ENCODE measurements at regions not wholly inside any gene's neighbourhood (a gene's known extent, or its start where the extent isn't known, plus 50 kb on each side); places are given as distances from the start of the nearest gene placed in this dataset.

GRCh38 chr7:10036693-10037092 is 937.0 kb upstream of the PHF14 start:
- no peak for DNase-seq

GRCh38 chr7:10038351-10038750 is 935.3 kb upstream of the PHF14 start:
- no peak for DNase-seq

GRCh38 chr7:10040674-10041073 is 933.0 kb upstream of the PHF14 start:
- no peak for DNase-seq

DNA sequence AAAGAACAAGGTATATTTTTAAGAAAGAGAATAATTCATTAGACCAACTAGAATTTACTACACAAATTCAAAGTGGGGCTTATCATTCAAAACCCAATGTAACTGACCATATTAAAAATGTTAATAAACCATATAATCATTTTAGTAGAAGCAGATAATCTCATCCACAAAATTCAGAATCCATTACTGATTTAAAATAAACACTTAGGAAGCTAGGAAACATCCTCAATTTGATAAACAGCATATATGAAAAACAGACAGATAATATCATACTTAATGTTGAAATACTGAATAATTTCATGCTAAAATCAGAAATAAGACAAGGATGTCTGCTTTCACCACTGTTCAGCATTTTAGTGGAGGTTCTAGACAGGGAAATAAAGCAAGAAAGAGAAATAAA is 902.8 kb upstream of the PHF14 start:
- no peak for DNase-seq

DNA sequence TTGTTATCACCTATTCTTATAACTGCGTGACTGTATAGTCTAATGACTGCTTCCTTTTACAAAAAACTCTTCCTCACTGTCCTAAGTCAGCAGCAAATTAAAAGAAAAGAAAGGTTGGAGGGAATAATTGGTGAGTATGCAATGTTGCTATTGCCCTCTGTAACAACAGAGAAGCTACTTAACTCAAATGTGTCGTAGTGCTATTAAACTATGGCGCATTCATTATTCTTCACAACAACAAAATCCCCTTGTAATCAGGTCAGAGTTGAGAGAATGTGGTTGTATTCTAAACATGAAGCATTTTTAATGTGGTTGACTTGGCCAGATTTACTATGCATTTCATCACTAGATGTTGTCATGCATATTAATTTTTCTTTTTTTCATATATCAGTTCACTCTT is 897.8 kb upstream of the PHF14 start:
- no peak for DNase-seq

GRCh38 chr7:10076660-10077300 is 896.9 kb upstream of the PHF14 start:
- DNase-seq = no peak

DNA sequence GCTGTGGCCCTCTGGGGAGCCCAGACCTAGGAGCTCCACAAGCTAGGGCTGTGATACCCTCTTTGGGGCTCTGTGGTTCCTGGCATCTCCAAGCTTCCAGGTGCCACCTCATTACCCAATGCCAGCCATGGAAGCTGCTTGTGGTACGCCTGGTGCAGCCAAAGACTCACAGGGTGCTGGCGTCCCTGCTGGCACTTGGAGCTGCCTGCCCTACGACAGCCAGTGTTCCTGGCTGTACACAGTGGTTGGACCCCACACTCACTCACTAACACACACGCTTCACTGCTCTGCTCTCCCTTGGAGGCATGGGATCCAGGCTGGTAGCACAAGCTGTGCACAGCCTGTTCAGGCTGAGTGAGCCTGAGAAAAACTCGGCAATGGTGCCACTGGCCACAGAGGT is 894.1 kb upstream of the PHF14 start:
- no peak for DNase-seq

GRCh38 chr7:10082896-10083295 is 890.8 kb upstream of the PHF14 start:
- no peak for DNase-seq

GRCh38 chr7:10083766-10084165 is 889.9 kb upstream of the PHF14 start:
- no peak for DNase-seq

GRCh38 chr7:10085231-10085630 is 888.4 kb upstream of the PHF14 start:
- DNase-seq = no peak

DNA sequence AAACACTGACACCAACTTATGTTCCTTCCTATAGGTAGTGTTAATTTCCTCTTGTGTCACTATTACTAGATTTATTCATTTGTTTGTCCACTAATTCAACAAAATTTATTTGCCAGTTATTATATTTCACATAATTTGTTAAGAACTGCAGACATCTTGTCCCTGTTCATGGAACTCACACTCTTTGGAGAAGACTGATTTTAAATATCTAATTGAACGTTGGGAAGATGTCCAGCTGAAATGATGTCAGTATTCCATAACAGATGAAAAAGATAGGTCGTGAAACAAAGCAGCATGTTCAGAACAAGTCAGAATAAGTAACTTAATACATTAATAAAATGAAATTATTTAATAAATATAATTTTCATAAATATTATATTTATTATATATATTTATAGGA is 873.1 kb upstream of the PHF14 start:
- DNase-seq = no peak

GRCh38 chr7:10101351-10101750 is 872.3 kb upstream of the PHF14 start:
- DNase-seq = no peak

DNA sequence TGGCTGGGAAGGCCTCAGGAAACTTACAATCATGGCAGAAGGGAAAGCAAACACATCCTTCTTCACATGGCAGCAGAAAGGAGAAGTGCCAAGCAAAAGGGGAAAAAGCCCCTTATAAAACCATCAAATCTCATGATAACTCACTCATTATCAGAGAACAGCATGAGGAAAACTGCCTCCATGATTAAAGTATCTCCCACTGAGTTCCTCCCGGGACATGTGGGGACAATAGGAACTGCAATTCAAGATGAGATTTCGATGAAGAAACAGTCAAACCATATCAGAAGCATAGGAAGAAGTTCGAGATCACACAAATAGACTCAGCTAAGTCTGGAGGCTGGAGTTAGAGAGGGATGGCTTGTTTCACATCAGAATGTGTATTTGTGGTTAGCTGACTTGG is 869.4 kb upstream of the PHF14 start:
- DNase-seq = no peak

DNA sequence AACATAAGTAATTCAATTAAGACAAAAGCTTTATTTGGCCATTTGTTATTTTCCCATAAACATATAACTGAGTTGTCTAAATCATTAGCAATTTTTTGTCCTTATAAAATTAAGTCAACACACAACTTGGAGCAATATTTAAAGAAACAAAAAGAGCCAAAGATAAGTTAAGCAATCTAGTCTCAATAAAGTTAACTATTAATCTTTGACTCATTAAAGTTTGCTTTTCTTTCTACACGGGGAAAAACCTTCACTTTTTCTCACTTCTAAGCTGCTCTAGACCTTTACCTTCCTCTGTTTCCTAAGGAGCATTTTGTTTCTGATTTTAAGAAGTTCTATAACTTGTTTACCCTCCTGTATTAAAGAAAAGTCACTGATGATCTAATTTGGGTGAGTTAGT is 867.1 kb upstream of the PHF14 start:
- DNase-seq = no peak

- DNase-seq = no peak
These were observed 857.2 kb upstream of the PHF14 start for GRCh38 chr7:10116511-10116910.

- no peak for DNase-seq
These were observed 855.9 kb upstream of the PHF14 start for GRCh38 chr7:10117815-10118214.

DNA sequence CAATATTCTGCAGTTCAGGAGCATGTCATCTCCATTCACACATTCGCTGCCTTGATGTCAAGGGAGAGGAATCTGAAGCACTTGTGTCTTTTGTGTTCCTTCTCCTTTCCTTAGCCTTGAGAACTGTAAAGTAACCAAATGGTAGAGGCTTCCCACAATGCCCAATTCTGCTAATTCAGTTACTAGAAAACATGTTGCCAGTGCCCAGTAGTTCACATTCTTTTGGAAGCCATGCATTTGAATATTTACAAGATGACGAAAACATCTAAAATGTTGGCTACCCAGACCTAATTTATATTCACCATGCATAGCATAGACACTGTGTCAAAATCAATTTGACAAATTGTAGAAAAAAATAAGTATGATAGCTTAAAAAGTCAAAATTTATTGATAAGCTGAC is 852.7 kb upstream of the PHF14 start:
- DNase-seq = no peak

GRCh38 chr7:10121631-10122030 is 852.0 kb upstream of the PHF14 start:
- no peak for DNase-seq

- DNase-seq = no peak
These were observed 851.0 kb upstream of the PHF14 start for GRCh38 chr7:10122551-10123100.

GRCh38 chr7:10128748-10129147 is 844.9 kb upstream of the PHF14 start:
- DNase-seq = no peak

DNA sequence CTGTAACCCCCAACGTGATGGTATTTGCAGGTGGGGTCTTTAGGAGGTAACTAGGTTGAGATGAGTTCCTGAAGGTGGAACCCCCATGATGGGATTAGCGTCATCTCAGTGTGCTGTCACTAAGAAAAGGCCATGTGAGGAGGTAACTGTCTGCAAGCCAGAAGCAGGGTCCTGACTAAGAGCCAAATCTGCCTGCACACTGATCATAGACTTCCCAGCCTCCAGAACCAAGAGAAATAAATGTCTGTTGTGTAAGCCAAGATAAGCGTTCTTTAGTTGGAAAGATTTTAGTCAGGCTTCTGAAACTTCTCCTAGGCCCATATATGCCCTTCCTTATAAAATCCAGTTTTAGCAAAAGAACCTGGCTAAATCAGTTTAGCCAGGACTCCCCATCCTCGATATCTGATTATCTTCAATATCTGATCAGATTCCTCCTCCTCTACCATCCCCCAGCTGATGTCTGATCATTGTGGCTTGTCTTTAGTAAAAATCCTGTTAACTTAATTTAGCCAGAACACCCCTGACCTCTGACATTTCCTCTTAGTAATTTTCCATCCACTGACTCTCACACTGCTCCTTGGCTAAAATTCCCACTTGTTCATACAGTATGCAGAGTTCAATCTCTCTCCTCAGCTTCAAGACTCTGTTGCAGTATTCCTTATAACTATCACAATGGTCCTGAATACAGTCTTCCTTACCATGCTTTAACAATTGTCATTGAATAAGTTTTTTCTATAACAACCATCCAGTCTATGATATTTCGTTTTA is 835.4 kb upstream of the PHF14 start:
- DNase-seq = no peak

- no peak for DNase-seq
These were observed 827.4 kb upstream of the PHF14 start for GRCh38 chr7:10146271-10146670.

- DNase-seq = no peak
These were observed 816.7 kb upstream of the PHF14 start for GRCh38 chr7:10156972-10157371.

- no peak for DNase-seq
These were observed 791.7 kb upstream of the PHF14 start for GRCh38 chr7:10181996-10182395.

DNA sequence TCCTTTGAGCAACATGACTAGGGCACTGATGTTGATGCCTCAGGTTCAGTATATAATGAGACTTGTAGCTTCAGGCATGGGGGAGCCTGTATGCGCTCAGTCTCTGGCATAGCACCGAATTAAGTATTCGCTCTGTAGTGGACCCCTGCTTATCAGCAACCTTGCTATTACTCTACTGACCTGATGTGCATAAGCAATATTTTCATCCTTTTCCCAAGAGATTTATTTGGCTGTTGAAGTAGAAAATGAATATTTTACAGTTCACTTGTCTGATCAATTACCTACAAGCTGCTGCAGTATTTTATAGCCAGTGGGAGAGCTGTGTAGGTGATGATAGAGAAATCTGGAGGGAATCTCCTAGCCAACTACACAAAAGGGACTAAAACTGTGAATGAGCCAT is 781.6 kb upstream of the PHF14 start:
- no peak for DNase-seq

Measured in stimulated activated CD4-positive, alpha-beta T cell treated with anti-CD3 and anti-CD28 coated beads, Interleukin-2, amount 100 ng/mL, for 48 hours (primary cell).